Body of pancreas (tissue), 4 donors: ENCODE measurements at regions not wholly inside any gene's neighbourhood (a gene's known extent, or its start where the extent isn't known, plus 50 kb on each side); places are given as distances from the start of the nearest gene placed in this dataset.
"Not testable (repeated sequence)": the region's sequence is repeated elsewhere in the genome, so short reads cannot be mapped to it uniquely, and the experiment has no call there.

Source experiments
- CTCF ChIP-seq, 7 experiments: fragments of 450-650 bp in 4 of 7; fragments of 200-600 bp in 3 of 7; sonication (generic) in 3 of 7; IDR thresholded peaks; one replicate each; pipeline ENCODE4 v1.5.1; 2016 to 2019; ENCODE audit warnings: antibody characterized with exemption in 7 of 7
- POLR2A ChIP-seq, 3 donors: fragments of 450-650 bp; IDR thresholded peaks; one replicate each; pipeline ENCODE4 v1.6.1; 2016; ENCODE audit warnings: antibody characterized with exemption in 3 of 3, mild to moderate bottlenecking in 2 of 3

- TF ChIP-seq POLR2A, CTCF (IDR thresholded peaks at IDR 0.05): not testable (repeated sequence)
Measured at GRCh38 chrX:47715078-47715477, 56.1 kb upstream of the UXT start.
